ENCODE measurements at regions not wholly inside any gene's neighbourhood (a gene's known extent, or its start where the extent isn't known, plus 50 kb on each side); places are given as distances from the start of the nearest gene placed in this dataset.

DNA sequence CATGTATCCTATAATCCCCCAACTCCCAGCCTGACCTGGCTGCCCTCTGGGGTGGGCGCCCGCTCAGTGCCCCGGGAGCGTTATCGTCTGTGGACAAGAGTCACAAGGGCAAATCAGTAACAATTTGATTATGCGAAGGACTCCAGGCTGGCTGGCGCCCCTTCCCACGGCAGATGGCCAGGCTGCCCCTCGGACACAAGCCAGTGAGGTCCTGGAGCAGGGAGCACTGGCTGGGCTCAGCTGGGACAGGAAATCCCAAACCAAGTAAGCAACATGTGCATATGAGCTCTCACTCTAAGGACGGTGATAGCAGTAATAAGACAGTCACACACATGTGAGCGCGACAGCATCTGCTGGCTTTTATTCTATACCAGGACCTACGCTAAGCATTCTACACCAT, 59.3 kb upstream of the FAM222A start:
- FAIRE-seq (no peak), DNase-seq (ENCODE audit: low spot score) (no peak)

GRCh38 chr12:109655578-109655977, 58.0 kb upstream of the FAM222A start:
- ATAC-seq (no peak), FAIRE-seq (no peak), DNase-seq (ENCODE audit: low spot score) (no peak)
- intact Hi-C loops (cut with micrococcal nuclease; ENCODE audit: unreplicated experiment) (no loop called here), in situ Hi-C loops (cut with HindIII; ENCODE audit: extremely low pct_ligation_motif_present, low pct_unique_long_range_greater_than_20kb) (no loop called here)
- H3K9me3 ChIP-seq (ENCODE audit: low read length), result no peaks in the 10 kb centered on the region
- H3K4me3 ChIP-seq (replicated peaks in 1 of 3; ENCODE audit: insufficient read depth in 1 of 3, low read depth in 2 of 3, low read length in 3 of 3), result no peak overlapping the region
- no peak overlapping the region for H3K27ac ChIP-seq (ENCODE audit: extremely low read length, insufficient read depth, low read length)
- 21% methylated on average over 2 of the region's 2 CpGs for WGBS (ENCODE audit: low lambda C conversion rate)
- H3K4me2 ChIP-seq (ENCODE audit: low read depth, low read length), result no peak overlapping the region
- H3K4me1 ChIP-seq (ENCODE audit: insufficient read depth, low read length), result 0 out of 2 replicates have a peak, but pooled peaks cover 10% of the 10 kb centered on the region
- no peaks in the 10 kb centered on the region for H3K79me2 ChIP-seq (ENCODE audit: insufficient read depth, low read length)
- no peak overlapping the region for H2AFZ ChIP-seq (ENCODE audit: low read length)
- no TSS peak for BruUV-seq (replicated peaks)
- no peaks in the 10 kb centered on the region for H3K36me3 ChIP-seq (replicated peaks in 1 of 2; ENCODE audit: control insufficient read depth in 1 of 2, insufficient read depth in 2 of 2, low read length in 2 of 2)
- CTCF ChIA-PET (ENCODE audit: low intra/inter-chr PET ratio, low total read pairs), result no interaction called here
- H4K20me1 ChIP-seq (ENCODE audit: insufficient read depth, low read length), result no peaks in the 10 kb centered on the region
- POLR2A ChIA-PET, result no interaction called here
- no peak overlapping the region for H3K9ac ChIP-seq (ENCODE audit: insufficient read depth, low read depth, low read length)
- H3K27me3 ChIP-seq (ENCODE audit: control insufficient read depth in 1 of 2, insufficient read depth in 2 of 2, low read length in 2 of 2), result peaks cover 0 to 20% of the 10 kb centered on the region in 2 experiments; a peak in 4 of 5 replicates
- TF ChIP-seq ZNF3 (CRISPR knock-in tag; IDR thresholded peaks at IDR 0.05) (no peak), ZNF253 (CRISPR knock-in tag; IDR thresholded peaks at IDR 0.05; ENCODE audit: borderline replicate concordance) (no peak), IRX3 (CRISPR knock-in tag; IDR thresholded peaks at IDR 0.05; ENCODE audit: borderline replicate concordance, low read depth) (no peak), SNAPC4 (CRISPR knock-in tag; IDR thresholded peaks at IDR 0.05) (no peak), ZBTB4 (CRISPR knock-in tag; IDR thresholded peaks at IDR 0.05; ENCODE audit: borderline replicate concordance) (no peak), BATF2 (CRISPR knock-in tag; IDR thresholded peaks at IDR 0.05) (no peak), GATA4 (IDR thresholded peaks at IDR 0.05; ENCODE audit: borderline replicate concordance, low read depth) (no peak)

More for the DNA sequence above, 59.3 kb upstream of the FAM222A start:
- H3K79me2 ChIP-seq (ENCODE audit: insufficient read depth, low read length), result no peaks in the 10 kb centered on the region
- ATAC-seq, result no peak
- H3K9me3 ChIP-seq (ENCODE audit: low read length), result no peaks in the 10 kb centered on the region
- no peaks in the 10 kb centered on the region for H3K36me3 ChIP-seq (replicated peaks in 1 of 2; ENCODE audit: control insufficient read depth in 1 of 2, insufficient read depth in 2 of 2, low read length in 2 of 2)
- 35% methylated on average over 10 of the region's 13 CpGs for WGBS (ENCODE audit: low lambda C conversion rate)
- in situ Hi-C loops (cut with HindIII; ENCODE audit: extremely low pct_ligation_motif_present, low pct_unique_long_range_greater_than_20kb) (no loop called here), intact Hi-C loops (cut with micrococcal nuclease; ENCODE audit: unreplicated experiment) (no loop called here)
- no peaks in the 10 kb centered on the region for H4K20me1 ChIP-seq (ENCODE audit: insufficient read depth, low read length)
- H2AFZ ChIP-seq (ENCODE audit: low read length), result no peak overlapping the region
- H3K4me1 ChIP-seq (ENCODE audit: insufficient read depth, low read length), result peaks cover 21% of the 10 kb centered on the region
- H3K4me2 ChIP-seq (ENCODE audit: low read depth, low read length), result no peak overlapping the region
- no peak overlapping the region for H3K27ac ChIP-seq (ENCODE audit: extremely low read length, insufficient read depth, low read length)
- BruUV-seq (replicated peaks), result no TSS peak
- no peak overlapping the region for H3K9ac ChIP-seq (ENCODE audit: insufficient read depth, low read depth, low read length)
- TF ChIP-seq SP4 (CRISPR knock-in tag; IDR thresholded peaks at IDR 0.05) (no peak), PCBP2 (optimal IDR thresholded peaks at IDR 0.05; ENCODE audit: low read depth, low read length, poor library complexity, severe bottlenecking) (no peak), PAX8 (CRISPR knock-in tag; IDR thresholded peaks at IDR 0.05; ENCODE audit: borderline replicate concordance) (no peak), ZSCAN25 (CRISPR knock-in tag; IDR thresholded peaks at IDR 0.05) (no peak), ZSCAN21 (CRISPR knock-in tag; IDR thresholded peaks at IDR 0.05; ENCODE audit: borderline replicate concordance) (no peak), MATR3 (CRISPR knock-in tag; IDR thresholded peaks at IDR 0.05) (no peak)
- H3K27me3 ChIP-seq (ENCODE audit: control insufficient read depth in 1 of 2, insufficient read depth in 2 of 2, low read length in 2 of 2), result peaks cover 1 to 20% of the 10 kb centered on the region in 2 experiments; a peak in 4 of 5 replicates
- H3K4me3 ChIP-seq (replicated peaks in 1 of 3; ENCODE audit: insufficient read depth in 1 of 3, low read depth in 2 of 3, low read length in 3 of 3), result no peak overlapping the region
- ChIA-PET POLR2A (no interaction called here), CTCF (ENCODE audit: low intra/inter-chr PET ratio, low total read pairs) (no interaction called here)

Data from HepG2 (cell line).